Bronchial epithelial cell (primary cell): ENCODE measurements at regions not wholly inside any gene's neighbourhood (a gene's known extent, or its start where the extent isn't known, plus 50 kb on each side); places are given as distances from the start of the nearest gene placed in this dataset.
"Not testable (repeated sequence)": the region's sequence is repeated elsewhere in the genome, so short reads cannot be mapped to it uniquely, and the experiment has no call there.

Source experiments
- DNase-seq: peaks from one replicate; pipeline ENCODE4 v3.0.0-alpha.2; 2010; ENCODE audit warnings: low read depth
- FAIRE-seq: peaks from 2 replicates; lab custom pipeline; 2011; peaks lifted over from hg19 to GRCh38; lab: Jason Lieb, UNC
- H3K27me3 ChIP-seq: 2 replicates; pipeline ENCODE4 v1.5.1; 2011; ENCODE audit warnings: low read length; ENCODE audit not compliant: control insufficient read depth, insufficient read depth
- H3K36me3 ChIP-seq: 2 replicates; pipeline ENCODE4 v1.5.1; 2011; ENCODE audit warnings: low read length; ENCODE audit not compliant: control insufficient read depth, insufficient read depth
- H3K4me3 ChIP-seq: 2 replicates; pipeline ENCODE4 v1.5.1; 2011; ENCODE audit warnings: mild to moderate bottlenecking, low read depth, low read length, control low read depth
- CTCF ChIP-seq: IDR thresholded peaks from 2 replicates; pipeline ENCODE4 v1.5.1; 2011; ENCODE audit warnings: mild to moderate bottlenecking, moderate library complexity, low read length, control low read depth, inconsistent platforms; ENCODE audit not compliant: insufficient read depth, severe bottlenecking

GRCh38 chr14:96706893-96707292 is 90.3 kb upstream of the VRK1 start:
- DNase-seq (no peak), FAIRE-seq (no peak)
- H3K4me3 ChIP-seq, result no peak overlapping the region
- TF ChIP-seq CTCF, result no peak
- H3K27me3 ChIP-seq, result no peaks in the 10 kb centered on the region
- no peaks in the 10 kb centered on the region for H3K36me3 ChIP-seq

- no peak for TF ChIP-seq CTCF
- Histone ChIP-seq H3K27me3 (no peaks in the 10 kb centered on the region), H3K4me3 (no peak overlapping the region), H3K36me3 (no peaks in the 10 kb centered on the region)
- FAIRE-seq, result no peak
- no peak for DNase-seq
Observed at GRCh38 chr14:96710060-96710666, 87.0 kb upstream of the VRK1 start.

GRCh38 chr14:96711559-96712267 is 85.5 kb upstream of the VRK1 start:
- no peaks in the 10 kb centered on the region for H3K27me3 ChIP-seq
- H3K4me3 ChIP-seq, result no peak overlapping the region
- no peak for DNase-seq
- no peak for FAIRE-seq
- no peaks in the 10 kb centered on the region for H3K36me3 ChIP-seq
- no peak for TF ChIP-seq CTCF

GRCh38 chr14:96713426-96713825 is 83.8 kb upstream of the VRK1 start:
- Histone ChIP-seq H3K4me3 (no peak overlapping the region), H3K36me3 (no peaks in the 10 kb centered on the region), H3K27me3 (no peaks in the 10 kb centered on the region)
- FAIRE-seq (no peak), DNase-seq (no peak)
- TF ChIP-seq CTCF, result no peak

GRCh38 chr14:96714537-96714936 is 82.6 kb upstream of the VRK1 start:
- H3K36me3 ChIP-seq, H3K4me3 ChIP-seq, H3K27me3 ChIP-seq, FAIRE-seq, DNase-seq: not testable (repeated sequence)

- Histone ChIP-seq H3K4me3 (no peak overlapping the region), H3K27me3 (no peaks in the 10 kb centered on the region), H3K36me3 (no peaks in the 10 kb centered on the region)
- no peak for DNase-seq
- FAIRE-seq, result no peak
- TF ChIP-seq CTCF, result no peak
Observed at GRCh38 chr14:96717116-96717515, 80.1 kb upstream of the VRK1 start.
